HG03520 (cell line): ENCODE measurements at regions not wholly inside any gene's neighbourhood (a gene's known extent, or its start where the extent isn't known, plus 50 kb on each side); places are given as distances from the start of the nearest gene placed in this dataset.

Experiments
- ATAC-seq: cut with Tn5 transposase; IDR thresholded peaks from one replicate; pipeline ENCODE4 v1.9.1; 2021; ENCODE audit warnings: mild to moderate bottlenecking, moderate library complexity; ENCODE audit not compliant: unreplicated experiment

DNA sequence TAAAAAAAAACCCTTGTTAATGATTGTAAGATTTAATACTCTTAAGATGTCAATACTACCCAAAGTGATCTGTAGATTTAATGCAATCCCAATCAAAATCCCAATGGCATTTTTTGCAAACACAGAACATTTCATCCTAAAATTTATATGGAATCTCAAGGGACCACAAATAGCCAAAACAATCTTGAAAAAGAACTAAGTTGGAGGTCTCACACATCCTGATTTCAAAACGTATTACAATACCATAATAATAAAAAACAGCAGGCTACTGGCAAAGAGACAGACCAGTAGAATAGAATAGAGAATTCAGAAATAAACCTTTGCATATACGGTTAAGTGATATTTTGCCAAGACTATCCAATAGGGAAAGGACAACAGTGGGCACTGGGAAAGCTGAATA lies 331.9 kb upstream of the JARID2 start:
- no peak for ATAC-seq

DNA sequence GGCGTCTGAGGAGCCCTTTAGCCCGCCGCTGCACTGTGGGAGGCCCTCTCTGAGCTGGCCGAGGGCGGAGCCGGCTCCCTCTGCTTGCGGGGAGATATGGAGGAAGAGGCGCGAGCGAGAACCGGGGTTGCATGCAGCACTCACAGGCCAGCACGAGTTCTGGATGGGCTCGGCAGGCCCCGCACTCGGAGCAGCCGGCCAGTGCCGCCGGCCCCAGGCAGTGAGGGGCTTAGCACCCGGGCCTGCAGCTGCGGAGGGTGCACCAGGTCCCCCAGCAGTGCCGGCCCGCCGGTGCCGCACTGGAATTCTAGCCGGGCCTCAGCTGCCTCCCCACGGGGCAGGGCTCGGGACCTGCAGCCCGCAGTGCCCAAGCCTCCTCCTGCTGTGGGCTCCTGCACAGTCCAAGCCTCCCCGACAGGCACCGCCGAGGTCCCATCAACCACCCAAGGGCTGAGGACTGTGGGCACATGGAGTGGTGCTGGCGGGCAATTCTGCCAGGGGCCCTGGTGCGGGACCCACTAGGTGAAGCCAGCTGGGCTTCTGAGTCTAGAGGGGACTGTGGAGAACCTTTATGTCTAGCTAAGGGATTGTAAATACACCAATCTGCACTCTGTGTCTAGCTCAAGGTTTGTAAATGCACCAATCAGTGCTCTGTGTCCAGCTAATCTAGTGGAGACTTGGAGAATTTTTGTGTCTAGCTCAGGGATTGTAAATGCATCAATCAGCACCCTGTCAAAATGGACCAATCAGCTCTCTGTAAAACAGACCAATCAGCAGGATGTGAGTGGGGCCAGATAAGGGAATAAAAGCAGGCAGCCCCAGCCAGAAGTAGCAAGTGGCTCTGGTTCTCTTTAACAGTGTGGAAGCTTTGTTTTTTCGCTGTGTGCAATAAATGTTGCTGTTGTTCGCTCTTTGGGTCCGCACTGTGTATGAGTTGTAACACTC lies 329.7 kb upstream of the JARID2 start:
- no peak for ATAC-seq

DNA sequence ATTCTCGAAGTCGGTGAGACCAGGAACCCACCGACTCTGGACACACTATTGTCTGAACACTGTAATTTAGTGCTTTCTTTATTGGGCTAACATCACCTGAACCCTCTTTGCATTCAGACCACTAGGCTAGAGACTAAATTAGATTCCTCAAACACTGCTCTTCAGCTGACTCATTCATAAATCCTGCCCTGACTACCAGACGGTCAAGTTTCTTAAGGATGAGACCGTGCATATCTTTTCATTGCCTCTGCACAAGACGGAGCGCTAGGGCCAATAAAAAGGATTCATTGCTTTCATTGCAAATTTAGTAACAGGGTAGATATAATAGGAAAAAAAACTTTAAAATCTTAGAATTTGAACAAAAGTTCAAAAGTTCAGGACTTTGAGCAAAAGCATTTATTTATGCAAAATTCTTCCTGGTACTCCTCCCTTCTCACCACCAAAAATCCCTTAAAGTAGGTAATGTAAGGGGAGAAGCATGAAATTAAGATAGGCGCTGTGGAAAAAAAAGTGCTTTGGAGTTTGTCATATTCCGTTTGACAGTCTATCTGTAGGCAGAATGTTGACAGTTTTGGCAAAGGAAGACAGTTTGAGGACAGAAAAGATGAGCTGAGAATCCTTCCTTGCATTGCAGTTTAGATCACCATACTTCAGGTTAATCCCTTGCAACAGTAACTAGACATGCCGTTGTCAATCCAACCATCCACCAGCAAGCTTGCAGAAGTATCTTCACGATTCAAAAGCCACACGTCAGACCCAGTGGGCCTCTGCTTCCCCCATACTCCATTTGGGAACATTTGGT lies 328.6 kb upstream of the JARID2 start:
- no peak for ATAC-seq

DNA sequence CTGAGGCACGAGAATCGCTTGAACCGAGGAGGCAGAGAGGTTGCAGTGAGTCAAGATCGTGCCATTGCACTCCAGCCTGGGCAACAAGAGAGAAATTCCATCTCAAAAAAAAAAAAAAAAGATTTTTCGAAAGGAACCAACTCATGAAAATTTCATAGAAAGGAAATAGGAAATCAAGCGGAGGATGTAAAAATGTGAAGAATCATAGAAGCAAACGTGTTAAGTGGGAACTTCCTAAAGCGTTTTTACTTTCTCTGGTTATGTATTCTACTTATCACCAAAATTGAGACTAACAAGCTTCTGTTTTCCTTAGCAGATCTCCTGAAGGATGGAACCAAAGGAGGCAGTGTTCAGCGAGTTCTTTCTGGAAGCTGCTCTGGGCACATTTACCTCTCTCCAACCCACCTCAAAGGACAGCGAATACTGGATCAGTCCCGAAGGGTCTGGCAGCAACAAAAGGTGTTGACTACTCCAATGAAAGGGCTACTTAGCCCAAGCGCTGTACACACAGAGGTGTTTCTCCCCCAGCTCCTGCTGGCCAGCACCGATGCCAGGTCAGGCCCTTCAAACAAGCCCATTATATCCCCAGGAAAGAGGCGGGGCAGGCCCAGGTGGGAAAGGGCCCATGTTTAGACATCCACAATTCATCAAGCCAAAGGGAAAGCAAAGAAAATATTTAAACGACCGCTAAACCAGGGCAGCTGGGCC lies 327.5 kb upstream of the JARID2 start:
- ATAC-seq, result no peak

DNA sequence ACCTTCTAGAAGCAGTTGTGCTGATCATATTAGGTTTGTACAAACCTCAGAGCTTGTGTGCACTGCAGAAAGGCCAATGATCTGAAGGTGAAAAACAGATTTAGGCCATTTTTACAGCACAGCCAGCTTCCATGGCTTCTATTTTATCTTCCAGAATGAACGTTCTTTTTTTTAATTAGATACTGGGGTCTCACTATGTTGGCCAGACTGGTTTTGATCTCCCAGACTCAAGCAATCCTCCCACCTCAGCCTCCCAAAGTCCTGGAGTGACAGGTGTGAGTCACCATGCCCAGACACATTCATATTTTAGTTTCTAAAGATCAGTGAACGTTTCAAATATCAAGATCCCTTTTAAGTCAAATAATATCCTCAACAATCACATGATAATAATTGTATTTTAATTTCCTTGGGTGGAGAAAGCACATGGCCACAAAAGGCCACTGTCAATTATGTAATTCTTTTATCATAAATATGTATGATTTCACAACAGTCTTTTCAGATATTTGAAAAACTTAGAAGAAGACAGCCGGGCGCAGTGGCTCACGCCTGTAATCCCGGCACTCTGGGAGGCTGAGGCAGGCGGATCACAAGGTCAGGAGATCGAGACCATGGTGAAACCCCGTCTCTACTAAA lies 326.7 kb upstream of the JARID2 start:
- no peak for ATAC-seq

DNA sequence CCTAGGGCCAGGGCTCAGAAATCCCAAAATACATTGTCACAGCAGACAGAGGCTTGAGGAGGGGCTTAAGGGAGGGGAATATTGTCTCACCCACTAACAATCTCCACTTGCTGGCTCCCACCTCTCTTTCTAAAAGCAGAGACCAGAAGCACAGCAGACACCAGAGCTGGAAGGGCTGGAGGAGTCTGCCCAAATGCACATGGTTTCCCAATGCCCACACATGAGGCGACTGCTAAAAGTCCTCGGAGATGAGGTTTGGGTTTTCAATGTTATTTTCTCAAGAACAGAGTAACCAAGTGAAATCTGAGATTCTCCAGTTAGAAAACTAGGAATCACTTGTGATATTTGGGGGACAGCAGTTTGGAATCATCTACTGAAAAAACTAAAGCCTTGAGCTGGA lies 325.6 kb upstream of the JARID2 start:
- no peak for ATAC-seq

DNA sequence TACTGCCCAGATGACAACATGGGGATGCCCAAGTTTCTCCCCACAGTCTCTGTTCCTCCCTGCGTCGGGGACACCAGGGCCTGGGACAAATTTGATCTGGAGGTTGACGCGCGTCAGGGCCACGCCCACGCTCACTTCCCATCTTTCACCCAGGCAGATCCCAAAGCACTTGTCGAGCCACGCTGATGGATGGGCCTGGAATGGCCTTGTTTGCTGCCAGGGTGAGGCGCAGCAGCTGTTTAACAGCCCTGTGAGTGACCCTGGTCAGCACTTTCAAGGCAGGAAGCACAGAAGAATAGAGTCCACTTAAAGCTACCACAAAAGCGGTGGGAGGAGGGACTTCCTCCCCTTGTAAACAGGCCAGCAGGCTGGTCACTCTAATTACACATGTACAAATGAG lies 324.7 kb upstream of the JARID2 start:
- ATAC-seq, result no peak

DNA sequence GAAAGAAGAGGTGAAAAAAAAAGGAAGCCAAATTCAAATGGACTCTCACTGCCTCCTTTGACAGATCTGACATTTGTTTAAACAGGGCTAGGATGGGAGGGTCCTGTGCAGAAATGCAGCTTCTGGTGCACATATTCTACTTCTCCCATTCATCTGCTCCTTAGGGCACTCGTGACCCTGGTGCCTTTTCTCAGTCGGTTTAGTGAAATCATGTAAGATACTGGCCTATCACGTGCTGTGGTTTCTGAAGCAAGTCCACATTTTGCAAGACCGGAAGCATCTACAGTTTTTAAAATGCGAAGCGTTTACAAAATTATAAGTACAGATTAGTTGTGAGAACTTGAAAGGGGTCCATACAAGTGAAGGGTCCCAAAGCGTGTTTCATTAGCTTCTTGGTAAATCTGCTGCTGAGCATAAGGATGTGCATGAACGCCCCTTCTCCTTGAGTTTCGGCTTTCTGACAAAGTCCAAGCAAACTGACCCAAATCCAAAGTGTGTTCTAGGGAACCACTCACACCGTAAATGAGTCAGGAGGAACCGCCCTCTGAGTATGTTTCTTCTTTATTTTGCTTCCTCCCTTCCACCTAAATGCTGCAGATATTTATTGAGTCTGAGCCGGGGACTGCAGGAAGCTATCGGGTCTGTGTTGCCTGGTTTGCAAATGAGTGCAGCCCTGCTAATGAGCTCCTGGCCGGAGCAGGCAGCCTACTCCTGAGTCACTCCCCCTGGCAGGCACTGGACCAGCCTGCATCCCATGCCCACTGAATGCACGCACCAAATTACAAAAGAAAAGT lies 323.8 kb upstream of the JARID2 start:
- no peak for ATAC-seq

DNA sequence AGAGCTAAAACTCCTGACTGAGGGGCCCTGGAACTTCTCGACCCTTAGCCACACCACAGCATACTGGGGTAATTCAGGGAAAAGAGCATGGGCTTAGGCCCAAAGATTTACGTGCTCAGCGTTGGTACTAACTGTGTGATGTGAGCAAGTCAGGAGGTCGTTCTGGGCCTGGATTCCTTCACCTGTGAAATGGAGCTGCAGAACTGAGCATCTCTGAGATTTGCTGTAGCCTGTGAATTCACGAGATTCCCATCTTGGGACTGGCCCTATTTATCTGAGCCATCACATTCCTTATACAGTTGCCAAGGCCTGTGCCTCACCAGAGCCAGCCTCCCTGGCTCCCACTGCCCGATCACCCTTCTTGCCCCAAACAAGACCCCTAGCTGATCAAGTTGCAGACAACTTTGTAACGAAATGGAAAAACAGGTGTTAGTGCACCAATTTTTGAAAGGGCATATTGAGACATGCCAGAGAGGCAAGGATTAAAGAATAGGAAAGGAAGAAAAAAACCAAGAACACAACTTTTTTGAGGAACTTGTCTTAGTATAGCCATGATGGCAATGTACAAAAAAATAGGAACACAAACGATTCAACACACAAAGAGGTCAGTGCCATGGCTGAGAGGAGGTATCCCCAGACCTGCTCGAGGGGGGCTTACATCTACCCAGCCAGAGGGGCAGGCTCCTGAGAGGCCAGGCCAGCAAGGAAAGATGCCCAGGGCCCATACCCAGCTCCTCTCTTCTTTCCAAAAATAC lies 323.0 kb upstream of the JARID2 start:
- ATAC-seq, result no peak

DNA sequence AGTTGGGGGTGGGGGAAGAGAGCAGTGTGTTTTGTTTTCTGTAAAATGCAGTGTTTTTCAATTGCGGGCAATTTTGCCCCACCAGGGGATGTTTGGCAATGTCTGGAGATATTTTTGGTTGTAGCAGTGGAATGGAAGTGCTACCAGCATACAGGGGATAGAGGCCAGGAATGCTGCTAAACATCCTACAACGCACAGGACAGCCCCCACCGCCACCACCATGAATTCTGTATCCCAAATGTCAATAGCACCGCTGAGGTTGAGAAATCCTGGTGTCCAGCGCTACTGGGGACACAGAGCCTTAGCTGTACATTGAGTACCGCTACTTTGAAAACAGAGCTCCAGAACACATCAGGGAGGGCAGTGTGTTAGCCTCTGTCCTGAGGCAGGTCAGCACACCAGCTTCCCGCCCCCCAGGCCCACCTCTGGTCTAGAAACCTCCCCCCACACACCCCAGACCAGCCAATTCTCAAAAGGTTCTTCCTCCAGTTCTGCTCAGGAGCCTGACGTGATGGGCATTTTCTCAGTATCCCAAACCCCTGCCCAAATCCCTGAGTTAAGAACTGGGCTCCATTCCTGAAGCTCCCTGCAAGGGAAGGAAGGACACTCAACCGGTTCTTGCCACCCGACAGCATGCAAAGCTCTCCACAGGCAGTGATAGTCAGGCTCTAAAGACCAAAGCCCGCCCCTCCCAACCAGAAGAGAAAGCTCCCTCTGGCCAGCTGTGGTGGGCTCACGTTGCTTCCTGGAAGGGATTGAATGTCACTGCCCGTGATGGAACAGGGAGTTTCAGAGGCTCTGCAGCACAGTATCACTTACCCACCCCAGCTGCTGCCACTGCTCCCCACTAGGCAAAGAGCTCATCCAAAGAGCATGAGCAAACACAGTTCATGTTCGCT lies 321.5 kb upstream of the JARID2 start:
- no peak for ATAC-seq

DNA sequence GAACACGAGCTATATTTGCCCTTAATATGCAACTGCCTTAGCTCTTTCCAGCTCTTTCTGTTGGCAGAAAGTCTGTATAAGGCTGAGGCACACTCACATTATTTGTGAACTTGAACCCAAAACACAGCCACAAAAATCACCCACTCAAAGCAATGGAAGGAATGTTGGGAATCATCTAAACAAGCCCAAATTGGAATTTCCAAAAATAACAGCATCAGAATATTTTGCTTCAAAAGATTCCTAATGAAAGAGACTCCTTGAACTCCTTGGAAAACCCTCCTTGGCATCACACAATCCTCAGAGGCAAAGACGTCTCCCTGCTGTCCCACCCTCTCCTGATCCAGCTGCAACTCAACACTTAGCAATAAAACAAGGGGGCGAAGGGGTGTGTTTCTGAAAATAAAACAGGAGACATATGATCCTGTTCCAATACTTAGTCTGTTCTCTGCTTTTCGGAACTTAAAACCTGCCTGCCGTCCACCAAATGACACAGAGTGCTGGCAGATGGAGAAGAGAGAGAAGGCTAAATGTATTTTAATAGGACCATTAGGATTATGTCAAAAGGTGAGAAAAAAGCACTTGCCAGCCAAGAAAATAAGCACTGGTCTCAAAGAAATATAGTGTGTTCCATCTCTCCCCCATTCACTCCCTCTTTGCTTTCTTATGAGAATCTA lies 320.7 kb upstream of the JARID2 start:
- ATAC-seq, result no peak

DNA sequence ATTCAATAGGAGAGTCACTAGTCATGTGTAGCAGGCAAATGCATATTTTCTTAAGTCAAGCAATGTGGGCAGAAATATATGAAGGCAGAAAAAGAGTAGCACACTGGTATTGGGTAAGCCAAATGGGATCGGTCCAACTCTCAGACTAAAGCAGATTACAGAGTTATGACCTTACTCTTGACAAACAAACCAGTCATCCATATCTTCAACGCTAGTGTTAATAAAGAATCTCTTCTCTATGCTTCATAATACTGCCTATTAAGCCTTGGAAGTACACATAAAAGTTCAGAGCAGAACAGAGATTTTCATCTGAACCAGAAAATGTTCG lies 320.2 kb upstream of the JARID2 start:
- no peak for ATAC-seq

DNA sequence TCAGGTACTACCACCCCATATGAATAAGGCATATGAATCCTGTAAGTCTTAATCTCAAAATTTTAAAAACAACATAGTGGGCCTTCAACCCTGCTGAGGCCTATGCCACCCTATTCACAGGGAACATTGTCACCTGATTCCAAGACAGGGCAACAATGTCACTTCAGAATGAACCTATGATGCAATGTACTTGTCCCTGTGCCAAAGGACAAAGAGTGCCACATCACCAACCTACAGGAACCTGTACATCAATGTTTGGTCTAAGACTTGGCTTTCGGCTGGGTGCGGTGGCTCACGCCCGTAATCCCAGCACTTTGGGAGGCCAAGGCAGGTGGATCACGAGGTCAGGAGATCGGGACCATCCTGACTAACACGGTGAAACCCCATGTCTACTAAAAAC lies 318.5 kb upstream of the JARID2 start:
- no peak for ATAC-seq

DNA sequence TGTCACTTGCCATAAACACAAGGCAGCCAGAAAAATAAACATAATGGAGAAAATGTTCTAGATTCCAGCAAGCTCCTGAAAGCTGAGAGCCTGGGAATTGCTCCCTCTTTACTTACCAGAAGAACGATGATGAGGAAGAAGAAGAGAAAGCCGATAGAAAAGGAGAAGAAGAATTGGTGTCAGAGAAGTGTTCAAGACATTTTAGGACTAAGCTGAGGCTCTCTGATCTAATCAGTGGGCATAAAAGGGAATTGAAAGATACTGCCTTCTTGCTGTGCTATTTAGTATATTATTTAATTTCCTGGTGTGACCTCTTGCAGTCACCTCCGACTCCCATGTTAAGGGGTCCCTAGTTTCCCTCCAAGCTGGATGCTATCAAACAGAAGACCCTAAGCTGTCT lies 316.6 kb upstream of the JARID2 start:
- no peak for ATAC-seq

DNA sequence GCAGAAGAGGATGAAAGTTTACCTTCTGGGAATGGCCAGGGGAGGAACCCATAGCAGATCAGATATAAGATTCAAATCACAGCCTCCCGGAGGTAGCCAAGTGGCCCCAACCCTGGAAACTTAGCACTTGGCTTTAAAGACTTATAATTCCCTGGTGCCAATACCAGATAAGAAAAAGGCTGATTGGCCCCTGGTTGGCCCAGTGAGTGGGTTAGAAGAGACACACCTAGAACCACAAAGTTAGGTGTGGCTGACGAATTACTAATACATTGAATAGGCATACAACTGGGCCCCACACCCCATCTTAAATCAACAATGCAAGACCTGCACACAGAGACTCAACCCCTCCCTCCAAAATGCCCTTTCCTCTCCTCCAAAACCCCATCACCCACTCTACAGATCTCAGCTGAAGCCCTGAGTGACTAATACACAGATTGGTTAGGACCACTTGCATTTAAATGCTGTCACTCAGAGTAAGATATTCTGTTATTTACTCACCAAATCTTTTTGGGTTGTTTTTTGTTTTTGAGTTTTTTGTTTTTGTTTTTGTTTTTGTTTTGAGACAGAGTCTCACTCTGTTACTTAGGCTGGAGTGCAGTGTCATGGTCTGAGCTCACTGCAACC lies 315.4 kb upstream of the JARID2 start:
- no peak for ATAC-seq

DNA sequence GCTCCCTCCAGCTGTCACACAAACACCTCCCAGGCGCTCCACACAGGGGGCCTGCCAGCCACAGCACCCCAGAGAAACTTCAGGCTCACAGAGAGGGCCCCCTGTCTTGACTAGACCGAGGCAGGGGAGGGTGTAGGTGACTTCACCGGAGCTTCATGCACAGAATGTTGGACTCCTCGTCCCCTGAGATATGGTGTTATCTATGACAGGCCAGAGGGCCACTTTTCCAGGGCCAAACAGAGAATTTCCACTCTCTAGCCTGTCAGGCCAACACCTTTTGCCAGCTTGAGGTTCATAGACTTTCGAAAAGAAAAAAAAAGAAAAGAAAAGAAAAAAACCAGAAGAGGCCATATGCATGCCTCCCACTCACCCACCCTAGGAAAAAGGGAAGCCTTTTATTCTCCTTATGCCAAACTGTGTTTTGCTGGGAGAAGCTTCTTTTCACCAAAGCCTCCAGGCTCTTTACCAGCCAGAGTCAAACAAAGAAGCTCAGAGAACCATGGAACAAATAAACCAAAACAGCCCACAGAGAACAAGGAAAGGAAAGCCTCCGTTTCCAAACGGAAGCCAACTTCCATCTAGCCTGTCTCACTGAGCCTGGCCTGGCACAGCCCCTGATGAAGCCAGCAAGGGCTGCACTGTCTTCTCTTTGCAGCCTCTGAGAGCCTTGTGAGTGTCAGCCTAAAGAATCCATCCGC lies 313.2 kb upstream of the JARID2 start:
- no peak for ATAC-seq

DNA sequence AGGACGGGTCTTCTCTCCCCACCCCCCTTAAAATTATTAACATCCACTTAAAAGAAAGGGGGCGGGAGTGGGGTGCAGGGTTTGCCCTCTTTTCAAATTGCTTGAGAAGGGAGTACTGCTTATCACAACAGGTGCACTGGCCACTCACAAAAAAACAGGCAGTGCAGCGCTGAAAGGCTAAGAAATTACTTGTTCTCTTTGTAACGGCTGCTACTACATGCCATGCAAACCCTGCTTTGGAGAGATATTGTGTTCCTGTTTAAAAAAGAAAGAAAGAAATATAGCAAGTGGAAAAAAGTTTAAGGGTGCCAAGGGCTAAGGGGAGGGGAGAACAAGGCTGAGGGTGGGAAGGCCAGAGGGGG lies 312.7 kb upstream of the JARID2 start:
- ATAC-seq, result no peak
